Fibroblast of lung (primary cell): ENCODE measurements at regions not wholly inside any gene's neighbourhood (a gene's known extent, or its start where the extent isn't known, plus 50 kb on each side); places are given as distances from the start of the nearest gene placed in this dataset.

Source experiments
- EZH2 ChIP-seq: IDR thresholded peaks from 2 replicates; pipeline ENCODE4 v1.5.1; 2012; ENCODE audit warnings: low read length, control low read depth, mild to moderate bottlenecking; ENCODE audit errors: missing control alignments
- TF ChIP-seq, protein P1 (sequence below), 2 donors: IDR thresholded peaks in 1 of 2; conservative IDR thresholded peaks in 1 of 2; 1 replicate in 1 of 2; 2 replicates in 1 of 2; pipeline ENCODE4 v1.5.1; 2011 to 2012; ENCODE audit warnings: low read length in 2 of 2, control low read depth in 1 of 2, inconsistent platforms in 1 of 2, low read depth in 1 of 2, mild to moderate bottlenecking in 1 of 2

DNA sequence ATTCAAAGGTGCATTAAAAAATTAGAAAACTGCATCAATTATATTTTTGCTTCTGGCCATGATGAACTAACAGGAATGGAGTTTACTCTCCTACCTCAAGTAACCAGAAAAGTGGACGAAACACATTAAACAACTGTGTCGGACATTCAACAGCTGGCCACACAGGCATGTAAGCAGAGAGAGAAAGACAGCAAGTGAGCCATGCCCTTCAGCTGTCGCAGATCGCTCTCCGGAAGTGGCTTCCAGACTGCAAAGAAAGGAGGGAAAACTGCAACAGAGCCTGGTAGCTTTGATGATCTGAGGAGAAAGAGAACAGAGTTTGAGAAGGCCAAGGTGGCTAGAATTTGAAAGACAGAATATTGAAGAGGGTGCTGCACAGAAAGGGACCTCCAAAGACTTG, 557.2 kb downstream of the MATN1 start:
- TF ChIP-seq, protein P1, sequence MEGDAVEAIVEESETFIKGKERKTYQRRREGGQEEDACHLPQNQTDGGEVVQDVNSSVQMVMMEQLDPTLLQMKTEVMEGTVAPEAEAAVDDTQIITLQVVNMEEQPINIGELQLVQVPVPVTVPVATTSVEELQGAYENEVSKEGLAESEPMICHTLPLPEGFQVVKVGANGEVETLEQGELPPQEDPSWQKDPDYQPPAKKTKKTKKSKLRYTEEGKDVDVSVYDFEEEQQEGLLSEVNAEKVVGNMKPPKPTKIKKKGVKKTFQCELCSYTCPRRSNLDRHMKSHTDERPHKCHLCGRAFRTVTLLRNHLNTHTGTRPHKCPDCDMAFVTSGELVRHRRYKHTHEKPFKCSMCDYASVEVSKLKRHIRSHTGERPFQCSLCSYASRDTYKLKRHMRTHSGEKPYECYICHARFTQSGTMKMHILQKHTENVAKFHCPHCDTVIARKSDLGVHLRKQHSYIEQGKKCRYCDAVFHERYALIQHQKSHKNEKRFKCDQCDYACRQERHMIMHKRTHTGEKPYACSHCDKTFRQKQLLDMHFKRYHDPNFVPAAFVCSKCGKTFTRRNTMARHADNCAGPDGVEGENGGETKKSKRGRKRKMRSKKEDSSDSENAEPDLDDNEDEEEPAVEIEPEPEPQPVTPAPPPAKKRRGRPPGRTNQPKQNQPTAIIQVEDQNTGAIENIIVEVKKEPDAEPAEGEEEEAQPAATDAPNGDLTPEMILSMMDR (conservative IDR thresholded peaks at IDR 0.05 in 1 of 2, IDR thresholded peaks at IDR 0.05 in 1 of 2; ENCODE audit: low read depth in 1 of 2, low read length in 2 of 2) = no peak
- TF ChIP-seq EZH2 = no peak
